Skeletal muscle tissue (tissue), 4 donors: ENCODE measurements at regions not wholly inside any gene's neighbourhood (a gene's known extent, or its start where the extent isn't known, plus 50 kb on each side); places are given as distances from the start of the nearest gene placed in this dataset. TPM values are rescaled to one million over a fixed set of nuclear protein-coding genes. Genes with fewer than 3 reads are reported as not detected.

Experiments used
- H3K27ac ChIP-seq: one replicate; pipeline ENCODE4 v1.7.0; 2013; ENCODE audit warnings: mild to moderate bottlenecking, low read depth, low read length, inconsistent platforms
- H3K27me3 ChIP-seq, 3 donors: one replicate each; pipeline ENCODE4 v1.7.0; 2013; ENCODE audit warnings: low read length in 3 of 3; ENCODE audit not compliant: control insufficient read depth in 3 of 3, insufficient read depth in 3 of 3
- H3K36me3 ChIP-seq, 3 donors: one replicate each; pipeline ENCODE4 v1.7.0; 2013; ENCODE audit warnings: low read length in 3 of 3; ENCODE audit not compliant: control insufficient read depth in 3 of 3, insufficient read depth in 3 of 3
- H3K4me1 ChIP-seq, 3 donors: one replicate each; pipeline ENCODE4 v1.7.0; 2013; ENCODE audit warnings: low read length in 3 of 3, mild to moderate bottlenecking in 3 of 3; ENCODE audit not compliant: control insufficient read depth in 3 of 3, insufficient read depth in 3 of 3
- H3K4me3 ChIP-seq, 3 donors: one replicate each; pipeline ENCODE4 v1.7.0; 2013; ENCODE audit warnings: low read length in 3 of 3
- H3K9ac ChIP-seq, 3 donors: one replicate each; pipeline ENCODE4 v1.7.0; 2013; ENCODE audit warnings: low read length in 3 of 3, mild to moderate bottlenecking in 3 of 3, moderate library complexity in 2 of 3, low read depth in 1 of 3
- H3K9me3 ChIP-seq, 3 donors: one replicate each; pipeline ENCODE4 v1.7.0; 2013; ENCODE audit warnings: low read length in 3 of 3; ENCODE audit not compliant: control insufficient read depth in 3 of 3
- small RNA-seq: library from RNA; depleted of rRNA; stranded (forward); fragments of <200 nt; gene quantifications from one replicate; pipeline ENCODE3, GENCODE V24; 2014
- donor health status: Osteomylitis.

GRCh38 chr1:94593611-94594010 is 52.1 kb upstream of the F3 start:
- H3K27ac ChIP-seq = no peak overlapping the region
- H3K9ac ChIP-seq = no peak overlapping the region
- H3K27me3 ChIP-seq = no peaks in the 10 kb centered on the region
- H3K4me1 ChIP-seq = peaks cover 0 to 5% (median 0%) of the 10 kb centered on the region in 3 donors
- H3K36me3 ChIP-seq = no peaks in the 10 kb centered on the region
- no peak overlapping the region for H3K4me3 ChIP-seq
- no peaks in the 10 kb centered on the region for H3K9me3 ChIP-seq

GRCh38 chr1:94592571-94592920 is 51.0 kb upstream of the F3 start:
- Histone ChIP-seq H3K36me3 (no peaks in the 10 kb centered on the region), H3K4me1 (peaks cover 0 to 5% (median 0%) of the 10 kb centered on the region in 3 donors), H3K9ac (no peak overlapping the region), H3K9me3 (no peaks in the 10 kb centered on the region), H3K27me3 (no peaks in the 10 kb centered on the region), H3K27ac (no peak overlapping the region), H3K4me3 (no peak overlapping the region)

- Histone ChIP-seq H3K36me3 (no peaks in the 10 kb centered on the region), H3K9me3 (no peaks in the 10 kb centered on the region), H3K27ac (no peak overlapping the region), H3K4me1 (peaks cover 0 to 5% (median 0%) of the 10 kb centered on the region in 3 donors), H3K4me3 (no peak overlapping the region), H3K9ac (no peak overlapping the region), H3K27me3 (no peaks in the 10 kb centered on the region)
Observed at GRCh38 chr1:94591823-94592570, 50.4 kb upstream of the F3 start.

Small RNA genes lying in the stretch of these regions (small RNA-seq; reads per million reads assigned to genes)
- gene MIR378G = not detected
